ENCODE measurements at regions not wholly inside any gene's neighbourhood (a gene's known extent, or its start where the extent isn't known, plus 50 kb on each side); places are given as distances from the start of the nearest gene placed in this dataset.

DNA sequence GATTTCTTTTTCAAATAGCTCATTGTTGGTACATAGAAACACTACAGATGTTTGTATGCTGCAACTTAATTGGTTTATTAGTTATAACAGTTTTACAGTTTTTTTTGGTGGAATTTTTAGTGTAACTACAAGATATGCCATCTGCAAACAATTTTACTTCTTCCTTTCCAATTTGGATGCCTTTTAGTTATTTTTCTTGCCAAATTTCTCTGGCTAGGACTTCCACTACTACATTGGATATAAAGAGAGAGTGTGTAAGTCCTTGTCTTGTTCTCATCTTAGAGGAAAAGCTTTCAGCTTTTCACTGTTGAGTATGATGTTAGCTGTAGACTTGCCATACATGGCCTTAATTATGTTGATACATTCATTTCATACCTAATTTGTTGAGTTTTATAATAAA, 143.6 kb upstream of the EOMES start:
- TF ChIP-seq CTCF (IDR thresholded peaks at IDR 0.05) (no peak), POLR2A (IDR thresholded peaks at IDR 0.05) (no peak), POLR2AphosphoS5 (IDR thresholded peaks at IDR 0.05) (no peak), EP300 (IDR thresholded peaks at IDR 0.05) (no peak)
